ENCODE measurements at regions not wholly inside any gene's neighbourhood (a gene's known extent, or its start where the extent isn't known, plus 50 kb on each side); places are given as distances from the start of the nearest gene placed in this dataset.

- no peak for TF ChIP-seq CTCF (IDR thresholded peaks at IDR 0.05; ENCODE audit: insufficient read depth, low read length, severe bottlenecking)
- H3K36me3 ChIP-seq (ENCODE audit: control insufficient read depth, insufficient read depth, low read length): no peaks in the 10 kb centered on the region
- H3K27me3 ChIP-seq (ENCODE audit: control insufficient read depth, insufficient read depth, low read length): no peaks in the 10 kb centered on the region
- no peak overlapping the region for H3K4me3 ChIP-seq (ENCODE audit: low read depth, low read length)
- FAIRE-seq (no peak), DNase-seq (ENCODE audit: low read depth) (no peak)
Measured at GRCh38 chr16:17565605-17566004, 94.8 kb upstream of the XYLT1 start.

GRCh38 chr16:17564856-17565255 lies 94.1 kb upstream of the XYLT1 start:
- no peaks in the 10 kb centered on the region for H3K36me3 ChIP-seq (ENCODE audit: control insufficient read depth, insufficient read depth, low read length)
- no peak for FAIRE-seq
- DNase-seq (ENCODE audit: low read depth): no peak
- H3K27me3 ChIP-seq (ENCODE audit: control insufficient read depth, insufficient read depth, low read length): no peaks in the 10 kb centered on the region
- no peak for TF ChIP-seq CTCF (IDR thresholded peaks at IDR 0.05; ENCODE audit: insufficient read depth, low read length, severe bottlenecking)
- H3K4me3 ChIP-seq (ENCODE audit: low read depth, low read length): no peak overlapping the region

- TF ChIP-seq CTCF (IDR thresholded peaks at IDR 0.05; ENCODE audit: insufficient read depth, low read length, severe bottlenecking): no peak
- FAIRE-seq (no peak), DNase-seq (ENCODE audit: low read depth) (no peak)
- Histone ChIP-seq H3K4me3 (ENCODE audit: low read depth, low read length) (no peak overlapping the region), H3K36me3 (ENCODE audit: control insufficient read depth, insufficient read depth, low read length) (no peaks in the 10 kb centered on the region), H3K27me3 (ENCODE audit: control insufficient read depth, insufficient read depth, low read length) (no peaks in the 10 kb centered on the region)
Measured at GRCh38 chr16:17563323-17564091, 92.7 kb upstream of the XYLT1 start.

GRCh38 chr16:17561056-17561455 lies 90.3 kb upstream of the XYLT1 start:
- no peaks in the 10 kb centered on the region for H3K27me3 ChIP-seq (ENCODE audit: control insufficient read depth, insufficient read depth, low read length)
- DNase-seq (ENCODE audit: low read depth): no peak
- no peak for FAIRE-seq
- H3K36me3 ChIP-seq (ENCODE audit: control insufficient read depth, insufficient read depth, low read length): no peaks in the 10 kb centered on the region
- H3K4me3 ChIP-seq (ENCODE audit: low read depth, low read length): no peak overlapping the region
- no peak for TF ChIP-seq CTCF (IDR thresholded peaks at IDR 0.05; ENCODE audit: insufficient read depth, low read length, severe bottlenecking)

- no peak overlapping the region for H3K4me3 ChIP-seq (ENCODE audit: low read depth, low read length)
- FAIRE-seq (no peak), DNase-seq (ENCODE audit: low read depth) (no peak)
- no peaks in the 10 kb centered on the region for H3K27me3 ChIP-seq (ENCODE audit: control insufficient read depth, insufficient read depth, low read length)
- H3K36me3 ChIP-seq (ENCODE audit: control insufficient read depth, insufficient read depth, low read length): no peaks in the 10 kb centered on the region
- TF ChIP-seq CTCF (IDR thresholded peaks at IDR 0.05; ENCODE audit: insufficient read depth, low read length, severe bottlenecking): no peak
Measured at GRCh38 chr16:17560548-17560947, 89.8 kb upstream of the XYLT1 start.

GRCh38 chr16:17559394-17559793 lies 88.6 kb upstream of the XYLT1 start:
- DNase-seq (ENCODE audit: low read depth): no peak
- FAIRE-seq: no peak

More at GRCh38 chr16:17559394-17559793, 88.6 kb upstream of the XYLT1 start:
- no peaks in the 10 kb centered on the region for H3K36me3 ChIP-seq (ENCODE audit: control insufficient read depth, insufficient read depth, low read length)
- no peaks in the 10 kb centered on the region for H3K27me3 ChIP-seq (ENCODE audit: control insufficient read depth, insufficient read depth, low read length)
- TF ChIP-seq CTCF (IDR thresholded peaks at IDR 0.05; ENCODE audit: insufficient read depth, low read length, severe bottlenecking): no peak
- H3K4me3 ChIP-seq (ENCODE audit: low read depth, low read length): no peak overlapping the region
